NCI-H1930 (cell line): ENCODE measurements at regions not wholly inside any gene's neighbourhood (a gene's known extent, or its start where the extent isn't known, plus 50 kb on each side); places are given as distances from the start of the nearest gene placed in this dataset.

Experiments used
- DNase-seq, 2 experiments: peaks; one replicate each; lab custom pipeline; 2025; lab: John Stamatoyannopoulos, UW

DNA sequence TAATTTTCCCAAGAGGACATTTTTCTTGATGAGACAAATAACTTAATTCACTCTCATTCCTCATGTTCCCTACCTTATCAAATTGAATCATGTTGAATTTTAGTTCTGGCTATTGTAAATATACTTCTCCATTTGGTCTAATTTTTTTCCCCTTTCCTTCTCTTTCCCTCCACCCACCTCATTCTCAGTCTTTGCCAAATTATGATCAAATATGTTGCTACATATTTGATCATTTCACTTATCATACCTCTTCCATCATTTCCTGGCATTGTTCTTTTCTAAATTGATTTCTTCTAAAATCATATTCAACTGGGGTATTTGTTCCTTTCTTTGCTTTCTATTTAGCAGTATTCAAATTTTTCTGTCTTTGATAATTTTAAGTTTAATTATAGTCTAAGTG, 52.3 kb downstream of the HDGFL1 start:
- no peak for DNase-seq

GRCh38 chr6:22622351-22622750, 53.0 kb downstream of the HDGFL1 start:
- no peak for DNase-seq

- DNase-seq, result no peak
Measured at GRCh38 chr6:22622813-22623212, 53.4 kb downstream of the HDGFL1 start.

GRCh38 chr6:22627644-22628043, 58.3 kb downstream of the HDGFL1 start:
- DNase-seq, result no peak

GRCh38 chr6:22631091-22631490, 61.7 kb downstream of the HDGFL1 start:
- no peak for DNase-seq

GRCh38 chr6:22632581-22633145, 63.3 kb downstream of the HDGFL1 start:
- no peak for DNase-seq

DNA sequence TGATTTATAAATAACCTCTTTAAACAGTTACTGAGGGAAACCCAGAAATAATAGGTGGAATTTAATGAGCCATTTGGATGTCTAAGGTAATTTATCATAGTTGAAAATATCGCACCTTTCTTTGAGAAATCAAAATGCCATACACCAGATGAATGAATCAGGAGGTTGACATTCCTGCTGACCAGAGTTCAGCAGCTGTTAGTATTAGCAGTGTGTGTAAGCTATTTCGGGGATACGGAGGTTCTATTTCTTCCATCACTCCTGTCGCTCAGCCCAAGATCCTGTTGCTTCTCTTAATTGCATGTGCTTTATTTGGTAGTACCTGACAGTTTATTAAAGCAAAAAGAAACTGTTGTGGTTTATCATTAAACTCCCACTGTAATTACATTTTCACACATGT, 67.1 kb downstream of the HDGFL1 start:
- no peak for DNase-seq

- DNase-seq, result no peak
Measured at GRCh38 chr6:22637782-22638181, 68.4 kb downstream of the HDGFL1 start.

GRCh38 chr6:22638320-22638719, 69.0 kb downstream of the HDGFL1 start:
- no peak for DNase-seq

- no peak for DNase-seq
Measured at GRCh38 chr6:22642254-22642653, 72.9 kb downstream of the HDGFL1 start.

DNA sequence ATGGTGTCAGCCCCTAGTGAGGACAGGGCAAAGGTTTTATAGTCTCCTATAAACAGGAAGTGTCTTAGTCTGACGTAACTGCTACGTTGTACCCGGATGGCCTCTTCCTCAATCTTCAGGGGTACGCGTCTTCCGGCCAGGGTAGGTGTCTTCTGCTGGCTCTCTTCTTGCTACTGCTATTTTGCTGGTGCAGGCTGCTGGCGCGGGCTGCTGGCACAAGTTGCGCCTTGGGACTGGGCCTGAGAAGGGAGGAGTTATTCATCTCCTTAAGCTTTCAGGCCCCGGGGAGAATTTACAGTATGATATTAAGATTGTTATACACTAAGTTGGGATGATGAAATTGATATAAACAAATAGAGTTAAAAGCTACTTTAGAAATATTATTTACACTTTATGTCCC, 74.4 kb downstream of the HDGFL1 start:
- no peak for DNase-seq

DNA sequence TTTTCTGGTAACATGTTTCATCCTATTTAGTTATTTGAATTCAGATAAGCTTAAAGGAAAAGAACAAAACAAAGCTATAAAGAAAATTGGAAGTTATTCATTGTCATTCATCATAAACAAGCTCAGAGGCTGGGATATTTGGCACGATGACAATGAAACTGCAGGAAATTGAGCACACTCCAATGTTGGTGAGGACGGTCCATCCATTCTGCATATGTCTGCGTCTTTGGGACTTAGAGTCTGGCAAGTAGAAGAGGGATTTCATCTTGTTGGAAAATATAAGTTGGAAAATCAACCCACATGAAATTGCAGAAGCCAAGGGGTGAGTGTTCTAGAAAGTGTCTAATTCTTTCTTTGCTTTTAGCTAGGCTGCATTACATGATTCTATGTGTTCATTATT, 78.4 kb downstream of the HDGFL1 start:
- DNase-seq, result no peak

DNA sequence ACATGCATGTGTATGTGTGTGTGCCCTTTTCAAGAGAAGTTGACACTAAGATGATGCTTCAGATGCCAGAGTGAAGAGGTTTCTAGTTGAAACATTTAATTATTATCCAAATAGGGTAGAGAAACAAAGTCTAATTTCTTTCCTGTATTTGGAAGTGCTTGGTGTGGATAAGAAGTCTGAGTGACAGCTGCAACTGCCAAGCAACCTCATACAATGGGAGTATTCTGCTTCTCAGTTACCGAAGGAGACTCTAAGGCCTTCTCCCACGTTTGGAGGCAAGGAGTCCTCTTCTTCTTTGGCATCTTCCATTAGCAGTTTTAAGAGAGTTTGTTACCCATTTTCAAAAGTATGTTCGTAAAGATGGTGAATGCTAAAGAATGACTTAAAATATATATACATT, 82.4 kb downstream of the HDGFL1 start:
- DNase-seq, result no peak

GRCh38 chr6:22653980-22654610, 84.7 kb downstream of the HDGFL1 start:
- DNase-seq, result no peak

GRCh38 chr6:22656706-22657351, 87.5 kb downstream of the HDGFL1 start:
- no peak for DNase-seq

- DNase-seq, result no peak
Measured at GRCh38 chr6:22657352-22657980, 88.1 kb downstream of the HDGFL1 start.

DNA sequence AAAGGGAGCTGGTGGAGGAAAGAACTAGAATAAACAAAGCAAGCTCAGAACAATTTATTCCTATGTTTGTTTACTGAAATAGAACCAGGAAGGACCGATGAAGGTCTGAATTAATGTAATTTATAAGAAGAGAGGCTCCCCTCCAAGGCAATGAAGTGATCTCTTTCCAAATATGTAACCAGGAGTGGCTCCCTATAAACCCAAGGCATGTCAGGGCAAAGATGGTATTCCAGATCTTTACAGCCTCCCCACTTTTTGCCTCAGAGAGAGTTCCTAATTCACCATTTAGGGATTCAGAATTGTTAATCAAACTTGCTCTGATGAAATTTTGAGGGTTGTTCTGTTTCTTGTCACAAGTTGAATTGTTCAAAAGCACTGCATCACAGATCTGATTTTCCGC, 88.8 kb downstream of the HDGFL1 start:
- DNase-seq, result no peak

GRCh38 chr6:22658934-22659333, 89.6 kb downstream of the HDGFL1 start:
- no peak for DNase-seq

- no peak for DNase-seq
Measured at GRCh38 chr6:22664968-22665367, 95.6 kb downstream of the HDGFL1 start.

- DNase-seq, result no peak
Measured at GRCh38 chr6:22666021-22666420, 96.7 kb downstream of the HDGFL1 start.

- DNase-seq, result no peak
Measured at GRCh38 chr6:22666586-22666985, 97.2 kb downstream of the HDGFL1 start.

- DNase-seq, result no peak
Measured at GRCh38 chr6:22667855-22668254, 98.5 kb downstream of the HDGFL1 start.

GRCh38 chr6:22668307-22668706, 98.9 kb downstream of the HDGFL1 start:
- no peak for DNase-seq
